GM19238 (cell line): ENCODE measurements at regions not wholly inside any gene's neighbourhood (a gene's known extent, or its start where the extent isn't known, plus 50 kb on each side); places are given as distances from the start of the nearest gene placed in this dataset.
"Not testable (repeated sequence)": the region's sequence is repeated elsewhere in the genome, so short reads cannot be mapped to it uniquely, and the experiment has no call there.

Experiments
- DNase-seq: peaks from one replicate; pipeline ENCODE4 v3.0.0; 2011; ENCODE audit warnings: low spot score; ENCODE audit not compliant: insufficient read length

- no peak for DNase-seq
Observed at GRCh38 chr13:82615043-82615442, 1267.2 kb downstream of the SLITRK1 start.

GRCh38 chr13:82614086-82614485, 1268.2 kb downstream of the SLITRK1 start:
- DNase-seq: no peak

GRCh38 chr13:82606008-82606407, 1276.3 kb downstream of the SLITRK1 start:
- no peak for DNase-seq

- DNase-seq: no peak
Observed at GRCh38 chr13:82597747-82598146, 1284.5 kb downstream of the SLITRK1 start.

GRCh38 chr13:82593239-82593638, 1289.0 kb downstream of the SLITRK1 start:
- DNase-seq: no peak

- no peak for DNase-seq
Observed at GRCh38 chr13:82571653-82572052, 1310.6 kb downstream of the SLITRK1 start.

GRCh38 chr13:82569581-82569980, 1312.7 kb downstream of the SLITRK1 start:
- no peak for DNase-seq

- no peak for DNase-seq
Observed at GRCh38 chr13:82566864-82567263, 1315.4 kb downstream of the SLITRK1 start.

- DNase-seq: no peak
Observed at GRCh38 chr13:82565201-82565600, 1317.1 kb downstream of the SLITRK1 start.

- DNase-seq: no peak
Observed at GRCh38 chr13:82560889-82561288, 1321.4 kb downstream of the SLITRK1 start.

- DNase-seq: no peak
Observed at GRCh38 chr13:82522872-82523271, 1359.4 kb downstream of the SLITRK1 start.

- DNase-seq: no peak
Observed at GRCh38 chr13:82506805-82507414, 1375.4 kb downstream of the SLITRK1 start.

GRCh38 chr13:82501834-82502233, 1380.4 kb downstream of the SLITRK1 start:
- DNase-seq: no peak

GRCh38 chr13:82480415-82480814, 1401.9 kb downstream of the SLITRK1 start:
- no peak for DNase-seq

GRCh38 chr13:82477436-82477835, 1404.8 kb downstream of the SLITRK1 start:
- no peak for DNase-seq

- DNase-seq: no peak
Observed at GRCh38 chr13:82467626-82468025, 1414.6 kb downstream of the SLITRK1 start.

GRCh38 chr13:82459575-82459974, 1422.7 kb downstream of the SLITRK1 start:
- DNase-seq: not testable (repeated sequence)

- DNase-seq: no peak
Observed at GRCh38 chr13:82458169-82458568, 1424.1 kb downstream of the SLITRK1 start.

GRCh38 chr13:82457548-82457947, 1424.7 kb downstream of the SLITRK1 start:
- DNase-seq: not testable (repeated sequence)

- DNase-seq: no peak
Observed at GRCh38 chr13:82447416-82448077, 1434.7 kb downstream of the SLITRK1 start.

- no peak for DNase-seq
Observed at GRCh38 chr13:82439159-82439904, 1442.9 kb downstream of the SLITRK1 start.

GRCh38 chr13:82438320-82438719, 1444.0 kb downstream of the SLITRK1 start:
- no peak for DNase-seq
